ENCODE measurements at regions not wholly inside any gene's neighbourhood (a gene's known extent, or its start where the extent isn't known, plus 50 kb on each side); places are given as distances from the start of the nearest gene placed in this dataset.

GRCh38 chr1:196128835-196129234 is 479.4 kb downstream of the KCNT2 start:
- H3K9ac ChIP-seq (ENCODE audit: low read length) = no peak overlapping the region
- no peaks in the 10 kb centered on the region for H3K36me3 ChIP-seq (ENCODE audit: control insufficient read depth in 1 of 2, insufficient read depth in 2 of 2, low read length in 2 of 2)
- H3K27ac ChIP-seq (ENCODE audit: low read depth, low read length) = no peak overlapping the region
- ChIA-PET RAD21 (ENCODE audit: low non-redundant PET in 1 of 2, low total read pairs in 2 of 2, uncharacterized antibody in 2 of 2, unreplicated experiment in 2 of 2) (no interaction called here), POLR2A (no interaction called here), CTCF (interaction anchor here (1.1 kb wide), 1 partner anchor 17 kb away, joined by 3 read pairs; no protein-coding TSS in a partner anchor)
- no peaks in the 10 kb centered on the region for H3K4me1 ChIP-seq (ENCODE audit: control insufficient read depth in 1 of 2, insufficient read depth in 2 of 2, low read length in 2 of 2)
- H3K27me3 ChIP-seq (ENCODE audit: insufficient read depth, low read length) = no peaks in the 10 kb centered on the region
- no peak overlapping the region for H2AFZ ChIP-seq (ENCODE audit: low read depth, low read length, poor library complexity, severe bottlenecking)
- H3K9me2 ChIP-seq (ENCODE audit: insufficient read depth) = no peaks in the 10 kb centered on the region
- TF ChIP-seq EZH2phosphoT487 (IDR thresholded peaks at IDR 0.05; ENCODE audit: borderline replicate concordance) = no peak
- no peak for TF ChIP-seq EZH2 (IDR thresholded peaks at IDR 0.05)
- TF ChIP-seq RAD21 (IDR thresholded peaks at IDR 0.05; ENCODE audit: low read depth) = no peak
- TF ChIP-seq, protein P1, sequence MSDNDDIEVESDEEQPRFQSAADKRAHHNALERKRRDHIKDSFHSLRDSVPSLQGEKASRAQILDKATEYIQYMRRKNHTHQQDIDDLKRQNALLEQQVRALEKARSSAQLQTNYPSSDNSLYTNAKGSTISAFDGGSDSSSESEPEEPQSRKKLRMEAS (IDR thresholded peaks at IDR 0.05) = no peak
- TF ChIP-seq FOSL1 (IDR thresholded peaks at IDR 0.05; ENCODE audit: low read depth) = no peak
- TF ChIP-seq CEBPB (IDR thresholded peaks at IDR 0.05; ENCODE audit: low read depth) = no peak
- TF ChIP-seq SRF (IDR thresholded peaks at IDR 0.05; ENCODE audit: low read depth) = no peak
- TF ChIP-seq SIN3A (IDR thresholded peaks at IDR 0.05; ENCODE audit: low read depth) = no peak
- no peak for TF ChIP-seq POLR2AphosphoS5 (IDR thresholded peaks at IDR 0.05; ENCODE audit: low read depth, low read length)
- TF ChIP-seq, protein P2, sequence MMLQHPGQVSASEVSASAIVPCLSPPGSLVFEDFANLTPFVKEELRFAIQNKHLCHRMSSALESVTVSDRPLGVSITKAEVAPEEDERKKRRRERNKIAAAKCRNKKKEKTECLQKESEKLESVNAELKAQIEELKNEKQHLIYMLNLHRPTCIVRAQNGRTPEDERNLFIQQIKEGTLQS (IDR thresholded peaks at IDR 0.05) = no peak
- TF ChIP-seq POLR2A (IDR thresholded peaks at IDR 0.05; ENCODE audit: borderline replicate concordance, extremely low read depth, insufficient read depth, insufficient read length) = no peak
- TF ChIP-seq, protein P3, sequence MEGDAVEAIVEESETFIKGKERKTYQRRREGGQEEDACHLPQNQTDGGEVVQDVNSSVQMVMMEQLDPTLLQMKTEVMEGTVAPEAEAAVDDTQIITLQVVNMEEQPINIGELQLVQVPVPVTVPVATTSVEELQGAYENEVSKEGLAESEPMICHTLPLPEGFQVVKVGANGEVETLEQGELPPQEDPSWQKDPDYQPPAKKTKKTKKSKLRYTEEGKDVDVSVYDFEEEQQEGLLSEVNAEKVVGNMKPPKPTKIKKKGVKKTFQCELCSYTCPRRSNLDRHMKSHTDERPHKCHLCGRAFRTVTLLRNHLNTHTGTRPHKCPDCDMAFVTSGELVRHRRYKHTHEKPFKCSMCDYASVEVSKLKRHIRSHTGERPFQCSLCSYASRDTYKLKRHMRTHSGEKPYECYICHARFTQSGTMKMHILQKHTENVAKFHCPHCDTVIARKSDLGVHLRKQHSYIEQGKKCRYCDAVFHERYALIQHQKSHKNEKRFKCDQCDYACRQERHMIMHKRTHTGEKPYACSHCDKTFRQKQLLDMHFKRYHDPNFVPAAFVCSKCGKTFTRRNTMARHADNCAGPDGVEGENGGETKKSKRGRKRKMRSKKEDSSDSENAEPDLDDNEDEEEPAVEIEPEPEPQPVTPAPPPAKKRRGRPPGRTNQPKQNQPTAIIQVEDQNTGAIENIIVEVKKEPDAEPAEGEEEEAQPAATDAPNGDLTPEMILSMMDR (IDR thresholded peaks at IDR 0.05 in 2 of 3, conservative IDR thresholded peaks at IDR 0.05 in 1 of 3; ENCODE audit: borderline replicate concordance in 1 of 3, insufficient read depth in 1 of 3, low read depth in 2 of 3, low read length in 2 of 3) = no peak
- TF ChIP-seq, protein P4, sequence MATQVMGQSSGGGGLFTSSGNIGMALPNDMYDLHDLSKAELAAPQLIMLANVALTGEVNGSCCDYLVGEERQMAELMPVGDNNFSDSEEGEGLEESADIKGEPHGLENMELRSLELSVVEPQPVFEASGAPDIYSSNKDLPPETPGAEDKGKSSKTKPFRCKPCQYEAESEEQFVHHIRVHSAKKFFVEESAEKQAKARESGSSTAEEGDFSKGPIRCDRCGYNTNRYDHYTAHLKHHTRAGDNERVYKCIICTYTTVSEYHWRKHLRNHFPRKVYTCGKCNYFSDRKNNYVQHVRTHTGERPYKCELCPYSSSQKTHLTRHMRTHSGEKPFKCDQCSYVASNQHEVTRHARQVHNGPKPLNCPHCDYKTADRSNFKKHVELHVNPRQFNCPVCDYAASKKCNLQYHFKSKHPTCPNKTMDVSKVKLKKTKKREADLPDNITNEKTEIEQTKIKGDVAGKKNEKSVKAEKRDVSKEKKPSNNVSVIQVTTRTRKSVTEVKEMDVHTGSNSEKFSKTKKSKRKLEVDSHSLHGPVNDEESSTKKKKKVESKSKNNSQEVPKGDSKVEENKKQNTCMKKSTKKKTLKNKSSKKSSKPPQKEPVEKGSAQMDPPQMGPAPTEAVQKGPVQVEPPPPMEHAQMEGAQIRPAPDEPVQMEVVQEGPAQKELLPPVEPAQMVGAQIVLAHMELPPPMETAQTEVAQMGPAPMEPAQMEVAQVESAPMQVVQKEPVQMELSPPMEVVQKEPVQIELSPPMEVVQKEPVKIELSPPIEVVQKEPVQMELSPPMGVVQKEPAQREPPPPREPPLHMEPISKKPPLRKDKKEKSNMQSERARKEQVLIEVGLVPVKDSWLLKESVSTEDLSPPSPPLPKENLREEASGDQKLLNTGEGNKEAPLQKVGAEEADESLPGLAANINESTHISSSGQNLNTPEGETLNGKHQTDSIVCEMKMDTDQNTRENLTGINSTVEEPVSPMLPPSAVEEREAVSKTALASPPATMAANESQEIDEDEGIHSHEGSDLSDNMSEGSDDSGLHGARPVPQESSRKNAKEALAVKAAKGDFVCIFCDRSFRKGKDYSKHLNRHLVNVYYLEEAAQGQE (IDR thresholded peaks at IDR 0.05; ENCODE audit: low read depth) = no peak
- no peak for TF ChIP-seq ZBTB33 (IDR thresholded peaks at IDR 0.05; ENCODE audit: extremely low read depth, insufficient replicate concordance, low read length)
- TF ChIP-seq ZFX (IDR thresholded peaks at IDR 0.05) = no peak
- no peak for TF ChIP-seq TCF7L2 (IDR thresholded peaks at IDR 0.05; ENCODE audit: borderline replicate concordance, extremely low read depth, insufficient read depth, insufficient read length)
- TF ChIP-seq SP1 (IDR thresholded peaks at IDR 0.05; ENCODE audit: low read depth) = no peak
- BruUV-seq (replicated peaks) = no TSS peak
- H3K4me2 ChIP-seq (ENCODE audit: low read length) = no peak overlapping the region
- intact Hi-C loops (cut with micrococcal nuclease) = no loop called here
- ATAC-seq (no peak), DNase-seq (ENCODE audit: low read depth, low spot score) (no peak)
- no peak overlapping the region for H3K4me3 ChIP-seq (replicated peaks in 1 of 2; ENCODE audit: low read depth in 1 of 2, low read length in 2 of 2)
- no peaks in the 10 kb centered on the region for H4K20me1 ChIP-seq (ENCODE audit: insufficient read depth)
- H3K9me3 ChIP-seq (ENCODE audit: control insufficient read depth in 1 of 2, insufficient read depth in 1 of 2, low read depth in 1 of 2, low read length in 2 of 2) = no peaks in the 10 kb centered on the region
- H3K79me2 ChIP-seq (ENCODE audit: insufficient read depth, low read length) = no peaks in the 10 kb centered on the region

All from HCT116 (cell line).